ENCODE measurements at regions not wholly inside any gene's neighbourhood (a gene's known extent, or its start where the extent isn't known, plus 50 kb on each side); places are given as distances from the start of the nearest gene placed in this dataset.
"Not testable (repeated sequence)": the region's sequence is repeated elsewhere in the genome, so short reads cannot be mapped to it uniquely, and the experiment has no call there.

- no peak for DNase-seq (ENCODE audit: low spot score)
Observed at GRCh38 chr2:163081754-163082153, 243.2 kb upstream of the KCNH7 start.

- no peak for DNase-seq (ENCODE audit: low spot score)
Observed at GRCh38 chr2:163077241-163077640, 238.7 kb upstream of the KCNH7 start.

- no peak for DNase-seq (ENCODE audit: low spot score)
Observed at GRCh38 chr2:163066085-163066484, 227.5 kb upstream of the KCNH7 start.

GRCh38 chr2:163062524-163062923 is 224.0 kb upstream of the KCNH7 start:
- no peak for DNase-seq (ENCODE audit: low spot score)

- no peak for DNase-seq (ENCODE audit: low spot score)
Observed at GRCh38 chr2:163046615-163047014, 208.0 kb upstream of the KCNH7 start.

- no peak for DNase-seq (ENCODE audit: low spot score)
Observed at GRCh38 chr2:163045830-163046229, 207.3 kb upstream of the KCNH7 start.

- no peak for DNase-seq (ENCODE audit: low spot score)
Observed at GRCh38 chr2:163044114-163044513, 205.5 kb upstream of the KCNH7 start.

GRCh38 chr2:163043201-163043600 is 204.6 kb upstream of the KCNH7 start:
- DNase-seq (ENCODE audit: low spot score) = no peak

GRCh38 chr2:163039266-163039665 is 200.7 kb upstream of the KCNH7 start:
- DNase-seq (ENCODE audit: low spot score) = no peak

- no peak for DNase-seq (ENCODE audit: low spot score)
Observed at GRCh38 chr2:163028807-163029206, 190.2 kb upstream of the KCNH7 start.

- not testable (repeated sequence) for DNase-seq (ENCODE audit: low spot score)
Observed at GRCh38 chr2:163026136-163026775, 187.7 kb upstream of the KCNH7 start.

- not testable (repeated sequence) for DNase-seq (ENCODE audit: low spot score)
Observed at GRCh38 chr2:163016882-163017281, 178.3 kb upstream of the KCNH7 start.

- no peak for DNase-seq (ENCODE audit: low spot score)
Observed at GRCh38 chr2:163011000-163011399, 172.4 kb upstream of the KCNH7 start.

- DNase-seq (ENCODE audit: low spot score) = no peak
Observed at GRCh38 chr2:163008642-163009041, 170.1 kb upstream of the KCNH7 start.

GRCh38 chr2:162994718-162995117 is 156.2 kb upstream of the KCNH7 start:
- no peak for DNase-seq (ENCODE audit: low spot score)

GRCh38 chr2:162992828-162993227 is 154.3 kb upstream of the KCNH7 start:
- DNase-seq (ENCODE audit: low spot score) = no peak

GRCh38 chr2:162989507-162989906 is 150.9 kb upstream of the KCNH7 start:
- no peak for DNase-seq (ENCODE audit: low spot score)

GRCh38 chr2:162974771-162975170 is 136.2 kb upstream of the KCNH7 start:
- peak; percentile 14 for DNase-seq (ENCODE audit: low spot score)

GRCh38 chr2:162972383-162972782 is 133.8 kb upstream of the KCNH7 start:
- no peak for DNase-seq (ENCODE audit: low spot score)

- DNase-seq (ENCODE audit: low spot score) = no peak
Observed at GRCh38 chr2:162968306-162968705, 129.7 kb upstream of the KCNH7 start.

- no peak for DNase-seq (ENCODE audit: low spot score)
Observed at GRCh38 chr2:162967811-162968210, 129.2 kb upstream of the KCNH7 start.

GRCh38 chr2:162967147-162967546 is 128.6 kb upstream of the KCNH7 start:
- no peak for DNase-seq (ENCODE audit: low spot score)

GRCh38 chr2:162965191-162965590 is 126.6 kb upstream of the KCNH7 start:
- no peak for DNase-seq (ENCODE audit: low spot score)

- no peak for DNase-seq (ENCODE audit: low spot score)
Observed at GRCh38 chr2:162964513-162964912, 125.9 kb upstream of the KCNH7 start.

- DNase-seq (ENCODE audit: low spot score) = no peak
Observed at GRCh38 chr2:162963156-162963555, 124.6 kb upstream of the KCNH7 start.

Measured in pons (tissue), 1 donor.